NT2/D1 (cell line): ENCODE measurements at regions not wholly inside any gene's neighbourhood (a gene's known extent, or its start where the extent isn't known, plus 50 kb on each side); places are given as distances from the start of the nearest gene placed in this dataset.
"Not testable (repeated sequence)": the region's sequence is repeated elsewhere in the genome, so short reads cannot be mapped to it uniquely, and the experiment has no call there.

Experiments used
- DNase-seq: peaks from one replicate; pipeline ENCODE4 v3.0.0-alpha.2; 2011; ENCODE audit warnings: low read depth, low spot score
- H3K27me3 ChIP-seq: 2 replicates; pipeline ENCODE4 v1.6.0; 2011; ENCODE audit warnings: mild to moderate bottlenecking; ENCODE audit not compliant: insufficient read length, insufficient read depth
- H3K36me3 ChIP-seq: 2 replicates; pipeline ENCODE4 v1.6.1; 2011; ENCODE audit warnings: mild to moderate bottlenecking, low read length, mixed read lengths; ENCODE audit not compliant: insufficient read depth, insufficient read length
- H3K4me1 ChIP-seq: 2 replicates; pipeline ENCODE4 v1.5.1; 2011; ENCODE audit not compliant: insufficient read depth, insufficient read length
- H3K4me3 ChIP-seq: 2 replicates; pipeline ENCODE4 v1.5.1; 2011; ENCODE audit warnings: low read depth; ENCODE audit not compliant: insufficient read length
- H3K9ac ChIP-seq: 2 replicates; pipeline ENCODE4 v1.6.0; 2011; ENCODE audit warnings: low read depth; ENCODE audit not compliant: insufficient read length
- H3K9me3 ChIP-seq: 2 replicates; pipeline ENCODE4 v1.5.1; 2011; ENCODE audit warnings: mild to moderate bottlenecking, low read length; ENCODE audit not compliant: insufficient read depth
- SUZ12 ChIP-seq: IDR thresholded peaks from 2 replicates; pipeline ENCODE4 v1.6.1; 2011; ENCODE audit not compliant: insufficient read length, insufficient read depth; ENCODE audit errors: extremely low read depth
- YY1 ChIP-seq: IDR thresholded peaks from 2 replicates; pipeline ENCODE4 v1.6.1; 2011; ENCODE audit not compliant: insufficient read length, insufficient read depth
- ZNF274 ChIP-seq: IDR thresholded peaks from 2 replicates; pipeline ENCODE4 v1.6.1; 2011; ENCODE audit warnings: mild to moderate bottlenecking, low read depth, low read length

DNA sequence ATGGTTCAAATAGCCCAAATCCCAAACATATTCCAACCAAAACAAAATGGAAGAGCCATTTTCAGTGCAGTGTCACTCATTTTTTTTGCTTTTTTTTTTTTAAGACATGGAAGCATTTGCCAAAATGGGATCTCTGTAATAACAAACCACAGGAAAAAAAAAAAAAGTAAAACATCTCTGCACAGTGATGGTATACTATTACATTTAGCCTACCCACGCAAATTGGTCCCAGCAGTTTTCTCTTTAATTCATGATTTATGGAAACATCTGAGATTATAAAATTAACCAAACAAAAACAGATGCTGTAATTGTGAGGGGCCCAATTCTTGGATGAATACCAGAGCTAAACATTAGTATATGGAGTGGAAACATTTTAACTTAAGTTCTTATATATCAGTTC, 566.6 kb downstream of the ZNF608 start:
- H3K4me3 ChIP-seq = no peak overlapping the region
- no peaks in the 10 kb centered on the region for H3K36me3 ChIP-seq
- TF ChIP-seq ZNF274 = no peak
- H3K27me3 ChIP-seq = no peaks in the 10 kb centered on the region
- H3K4me1 ChIP-seq = no peaks in the 10 kb centered on the region
- H3K9ac ChIP-seq = no peak overlapping the region
- no peaks in the 10 kb centered on the region for H3K9me3 ChIP-seq
- no peak for DNase-seq

DNA sequence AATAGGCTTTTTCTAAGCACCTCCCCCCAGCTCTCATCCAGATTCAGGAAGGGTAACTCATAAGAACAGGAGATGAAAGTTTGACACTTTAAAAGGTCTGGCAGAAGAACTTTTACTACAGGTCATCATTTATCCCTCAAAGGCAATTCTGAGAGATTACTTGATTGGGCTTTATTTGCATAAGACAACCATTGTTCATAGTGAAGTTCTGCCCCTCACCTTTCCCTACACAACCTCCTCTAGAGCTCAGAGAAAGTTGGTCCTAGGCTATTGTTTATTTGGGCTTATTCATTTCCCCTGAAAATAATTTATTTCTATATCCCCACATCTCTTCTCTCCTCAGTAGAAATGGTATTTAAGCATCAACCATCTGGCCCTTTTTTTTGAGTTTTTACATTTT, 568.4 kb downstream of the ZNF608 start:
- Histone ChIP-seq H3K9ac (no peak overlapping the region), H3K9me3 (peaks cover 3% of the 10 kb centered on the region; the same call in 1 of the 2 replicates), H3K4me1 (no peaks in the 10 kb centered on the region), H3K4me3 (no peak overlapping the region), H3K27me3 (no peaks in the 10 kb centered on the region), H3K36me3 (no peaks in the 10 kb centered on the region)
- TF ChIP-seq SUZ12 = no peak
- TF ChIP-seq ZNF274 = no peak
- TF ChIP-seq YY1 = no peak
- DNase-seq = no peak

DNA sequence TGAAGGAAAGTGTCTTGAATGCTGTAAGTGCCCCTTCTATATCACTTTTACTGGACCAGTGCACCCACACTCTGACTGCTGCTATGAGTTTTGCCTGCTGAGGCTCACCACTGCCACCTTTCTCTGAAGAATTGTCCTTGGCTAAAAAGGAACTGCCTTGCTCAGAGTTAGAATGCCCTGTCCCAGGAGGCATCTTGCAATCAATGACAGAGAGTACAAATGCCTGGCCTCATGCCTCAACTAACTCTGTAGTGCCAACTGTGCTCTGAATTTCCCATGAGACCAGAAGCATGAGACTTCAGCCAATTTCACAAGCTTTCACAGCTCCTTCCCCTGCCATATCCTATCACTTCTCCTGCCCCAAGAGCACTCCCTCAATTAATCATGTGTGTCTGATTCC, 569.7 kb downstream of the ZNF608 start:
- no peak for DNase-seq
- no peaks in the 10 kb centered on the region for H3K4me1 ChIP-seq
- TF ChIP-seq YY1 (no peak), SUZ12 (no peak), ZNF274 (no peak)
- no peaks in the 10 kb centered on the region for H3K27me3 ChIP-seq
- no peak overlapping the region for H3K4me3 ChIP-seq
- no peaks in the 10 kb centered on the region for H3K36me3 ChIP-seq
- H3K9me3 ChIP-seq = peaks cover 3% of the 10 kb centered on the region; the same call in 1 of the 2 replicates
- H3K9ac ChIP-seq = no peak overlapping the region

DNA sequence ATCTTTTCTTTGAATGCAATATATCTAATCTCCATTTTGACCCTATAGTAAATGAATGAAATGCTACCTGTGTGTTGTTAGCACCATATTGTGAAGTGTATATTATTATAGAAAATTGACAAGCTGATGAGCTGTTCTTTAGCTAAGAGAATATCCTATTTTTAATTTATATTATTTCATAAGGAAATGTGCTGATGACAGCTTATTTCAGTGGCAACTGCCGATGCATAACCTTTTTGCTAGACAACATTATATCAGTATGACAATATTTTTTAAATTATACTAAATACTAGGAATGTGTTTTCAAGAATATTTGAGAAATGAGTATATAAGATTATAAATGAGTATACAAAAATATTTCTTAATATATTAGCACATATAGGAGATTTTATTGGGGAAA, 573.1 kb downstream of the ZNF608 start:
- Histone ChIP-seq H3K9me3 (peaks cover 3% of the 10 kb centered on the region; the same call in 1 of the 2 replicates), H3K4me1 (no peaks in the 10 kb centered on the region), H3K36me3 (no peaks in the 10 kb centered on the region), H3K27me3 (no peaks in the 10 kb centered on the region), H3K9ac (no peak overlapping the region), H3K4me3 (no peak overlapping the region)
- TF ChIP-seq ZNF274 (no peak), SUZ12 (no peak), YY1 (no peak)
- no peak for DNase-seq

DNA sequence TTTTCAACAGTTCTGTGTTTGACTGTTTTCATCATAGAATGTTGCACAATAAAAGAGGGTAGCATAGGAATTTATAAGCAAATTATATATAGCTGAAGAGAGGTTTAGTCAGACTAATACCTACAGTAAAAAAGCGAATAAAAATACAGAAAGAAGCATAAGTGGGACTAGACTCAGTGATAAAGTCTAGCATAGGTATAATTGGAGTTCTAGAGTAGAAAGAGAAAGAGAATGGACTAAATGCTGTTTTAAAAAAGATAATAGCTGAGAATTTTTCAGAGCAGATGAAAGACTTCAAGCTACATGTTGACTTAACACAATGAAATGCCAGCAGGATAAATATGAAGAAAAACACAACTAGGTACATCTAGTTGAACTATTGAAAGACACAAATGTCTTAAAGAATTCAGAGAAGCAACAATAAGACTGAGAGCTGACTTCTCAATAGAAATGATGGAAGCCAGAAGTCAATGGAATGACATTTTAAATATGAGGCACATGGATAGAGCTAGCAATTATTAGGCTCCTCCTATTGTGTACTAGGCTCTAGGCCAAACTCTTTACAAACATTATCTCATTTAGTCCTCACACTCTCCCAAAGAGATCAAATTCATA, 573.9 kb downstream of the ZNF608 start:
- no peaks in the 10 kb centered on the region for H3K27me3 ChIP-seq
- no peaks in the 10 kb centered on the region for H3K4me1 ChIP-seq
- TF ChIP-seq ZNF274 = no peak
- TF ChIP-seq YY1 = no peak
- no peak for TF ChIP-seq SUZ12
- H3K9ac ChIP-seq = no peak overlapping the region
- DNase-seq = no peak
- H3K9me3 ChIP-seq = peaks cover 3% of the 10 kb centered on the region; the same call in 1 of the 2 replicates
- no peak overlapping the region for H3K4me3 ChIP-seq
- H3K36me3 ChIP-seq = no peaks in the 10 kb centered on the region

DNA sequence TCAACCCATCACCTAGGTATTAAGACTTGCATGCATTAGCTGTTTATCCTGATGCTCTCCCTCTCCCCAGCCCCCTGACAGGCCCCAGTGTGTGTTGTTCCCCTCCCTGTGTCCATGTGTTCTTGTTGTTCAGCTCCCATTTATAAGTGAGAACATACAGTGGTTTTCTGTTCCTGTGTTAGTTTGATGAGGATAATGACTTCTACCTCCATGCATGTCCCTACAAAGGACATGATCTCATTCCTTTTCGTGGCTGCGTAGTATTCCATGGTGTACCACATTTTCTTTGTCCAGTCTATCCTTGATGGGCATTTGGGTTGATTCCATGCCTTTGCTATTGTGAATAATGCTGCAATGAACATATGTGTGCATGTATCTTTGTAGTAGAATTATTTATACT, 578.3 kb downstream of the ZNF608 start:
- not testable (repeated sequence) for H3K27me3 ChIP-seq, H3K4me3 ChIP-seq, H3K4me1 ChIP-seq, H3K36me3 ChIP-seq, DNase-seq, H3K9me3 ChIP-seq, H3K9ac ChIP-seq

DNA sequence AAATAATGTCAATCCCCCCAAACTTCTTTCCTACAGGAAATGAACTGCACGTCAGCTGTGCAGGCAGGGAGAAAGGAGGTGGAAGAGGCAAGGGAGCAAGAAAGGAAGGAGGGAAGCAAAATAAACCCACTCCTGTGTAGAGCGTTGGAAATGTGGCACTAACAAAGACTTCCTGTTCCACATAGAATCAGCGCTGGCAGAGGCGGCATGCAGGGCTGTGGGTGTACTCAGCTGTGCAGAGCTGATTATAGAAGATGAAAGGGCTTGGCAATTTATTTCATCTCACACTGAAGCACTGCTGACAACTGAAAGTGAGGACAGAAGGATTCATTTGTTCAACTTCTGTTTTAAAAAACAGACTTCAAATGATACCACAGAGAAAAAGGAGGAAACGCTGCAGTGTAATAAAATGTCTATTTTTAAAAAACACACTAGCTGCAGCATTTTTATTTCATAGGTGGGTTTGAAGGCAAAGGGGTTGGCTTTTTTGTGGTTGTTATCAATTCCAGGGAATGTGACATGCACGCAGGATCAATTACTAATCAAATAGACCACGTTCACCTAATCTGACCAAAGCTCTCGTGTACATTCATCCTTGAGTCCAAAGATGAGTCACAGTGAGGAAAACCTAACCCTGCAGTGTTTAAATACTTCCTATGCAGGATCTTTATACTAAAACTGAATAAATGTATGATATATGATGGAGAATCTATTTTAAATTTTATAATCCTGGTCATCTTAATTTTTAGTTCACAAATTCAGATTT, 583.5 kb downstream of the ZNF608 start:
- Histone ChIP-seq H3K36me3 (no peaks in the 10 kb centered on the region), H3K4me3 (no peak overlapping the region), H3K4me1 (no peaks in the 10 kb centered on the region), H3K9ac (no peak overlapping the region), H3K9me3 (no peaks in the 10 kb centered on the region), H3K27me3 (no peaks in the 10 kb centered on the region)
- TF ChIP-seq ZNF274 (no peak), SUZ12 (no peak), YY1 (no peak)
- DNase-seq = no peak
